DMS53 treated with DMSO at 0.1 percent for 48 hours (cell line): ENCODE measurements at regions not wholly inside any gene's neighbourhood (a gene's known extent, or its start where the extent isn't known, plus 50 kb on each side); places are given as distances from the start of the nearest gene placed in this dataset.

Experiments used
- DNase-seq: peaks from one replicate; lab custom pipeline; 2025; ENCODE audit not compliant: unreplicated experiment; lab: John Stamatoyannopoulos, UW

DNA sequence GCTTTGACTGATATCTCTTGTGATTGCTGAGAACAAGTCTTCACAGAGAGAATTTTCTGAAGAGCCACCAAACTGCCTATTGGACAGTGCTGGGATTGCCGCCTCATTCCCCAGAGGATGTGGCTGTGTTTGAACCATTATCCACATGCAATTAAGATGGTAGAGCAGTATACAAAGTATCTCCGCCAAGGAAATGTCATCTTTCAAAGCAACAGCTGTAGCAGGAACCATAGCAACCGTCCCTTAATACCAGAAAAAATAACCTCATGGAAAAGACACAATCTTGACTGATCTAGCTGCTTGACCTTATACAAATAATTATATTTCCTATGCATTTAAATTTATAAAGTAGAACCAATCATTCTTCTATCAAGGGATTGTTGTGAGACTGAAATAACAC is 772.6 kb upstream of the FAM98A start:
- no peak for DNase-seq

DNA sequence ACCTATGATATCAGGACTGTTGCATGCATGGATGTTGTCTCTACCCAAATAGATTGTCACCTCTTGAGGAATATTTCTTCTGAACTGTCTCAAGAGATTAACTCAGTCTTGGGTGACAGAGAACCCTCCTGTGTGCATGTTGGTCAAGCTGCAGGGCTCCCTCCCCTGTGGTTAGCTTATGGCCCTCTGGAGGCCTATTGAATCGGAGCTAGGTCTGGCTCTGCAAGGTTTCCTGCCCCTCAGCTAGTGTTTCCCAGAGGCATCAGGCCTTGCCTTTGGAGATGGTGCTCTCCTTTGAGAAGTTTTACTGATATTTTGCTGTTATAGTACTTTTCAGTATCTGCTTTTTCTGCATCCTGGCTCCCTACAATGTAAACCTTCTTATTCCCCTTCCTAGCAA is 769.2 kb upstream of the FAM98A start:
- no peak for DNase-seq

DNA sequence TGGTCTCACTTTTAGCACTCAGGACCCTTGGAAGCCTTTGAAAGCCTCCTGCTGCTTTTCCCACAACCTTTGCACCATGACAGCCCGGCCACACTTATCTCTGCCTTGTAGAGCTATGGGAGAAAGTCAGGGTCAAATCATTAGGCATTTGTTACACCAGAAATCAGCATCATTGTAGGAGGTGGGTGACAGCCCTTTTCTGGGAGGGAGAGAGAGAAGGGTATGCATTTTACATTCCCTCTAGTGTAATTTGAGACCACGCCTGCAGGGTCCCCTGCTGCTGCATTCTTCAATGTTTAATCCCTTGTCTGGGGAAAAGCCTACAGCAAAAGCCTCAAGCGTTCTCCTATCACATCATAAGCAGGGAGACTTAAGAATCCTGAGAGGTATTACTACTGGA is 766.8 kb upstream of the FAM98A start:
- DNase-seq = no peak

DNA sequence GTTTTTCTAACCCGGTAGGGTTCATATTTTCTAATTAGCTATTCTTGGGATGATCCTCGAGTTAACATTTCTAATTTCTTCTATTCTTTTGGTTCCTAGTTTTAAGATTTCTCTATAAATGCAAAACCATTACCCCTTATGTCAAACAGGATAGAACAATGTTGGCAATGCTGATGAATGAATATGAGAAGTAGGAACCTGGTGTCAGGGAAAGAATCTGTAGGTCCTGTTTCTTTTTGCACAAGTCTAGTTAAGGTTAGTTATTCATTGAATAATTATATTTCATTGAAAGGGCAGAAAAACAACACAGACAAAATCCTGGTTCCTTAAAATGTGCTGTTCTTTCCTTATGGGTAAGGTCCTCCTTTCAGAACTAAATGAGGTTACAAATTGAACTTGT is 766.4 kb upstream of the FAM98A start:
- DNase-seq = no peak

DNA sequence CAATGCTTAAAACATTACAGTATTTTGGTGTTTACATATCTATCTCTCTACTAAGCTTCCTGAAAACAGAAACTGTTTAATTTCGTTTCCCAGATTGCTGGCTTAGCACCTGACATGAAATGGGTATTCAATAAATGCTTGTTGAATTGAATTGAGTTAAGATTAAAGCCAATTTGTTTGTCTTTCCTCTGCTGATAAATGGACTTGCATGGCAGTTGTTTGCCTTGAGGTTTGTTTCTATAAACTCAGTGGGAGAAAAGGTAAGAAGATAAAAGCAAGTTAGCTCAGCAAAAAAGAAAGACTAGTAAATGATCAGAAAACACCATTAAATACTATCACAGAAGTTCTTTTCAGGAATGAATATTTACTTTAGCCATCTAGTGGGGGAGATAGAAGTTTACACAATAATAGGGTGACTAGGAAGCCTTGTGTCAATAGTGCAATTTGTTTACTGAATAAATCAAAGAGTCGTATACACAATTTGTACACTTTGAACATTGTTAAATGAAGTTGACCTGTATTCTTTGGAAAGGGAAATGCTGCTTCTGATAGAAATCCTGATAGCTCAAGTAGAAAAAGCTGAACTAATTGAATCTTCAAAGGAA is 754.5 kb upstream of the FAM98A start:
- no peak for DNase-seq

DNA sequence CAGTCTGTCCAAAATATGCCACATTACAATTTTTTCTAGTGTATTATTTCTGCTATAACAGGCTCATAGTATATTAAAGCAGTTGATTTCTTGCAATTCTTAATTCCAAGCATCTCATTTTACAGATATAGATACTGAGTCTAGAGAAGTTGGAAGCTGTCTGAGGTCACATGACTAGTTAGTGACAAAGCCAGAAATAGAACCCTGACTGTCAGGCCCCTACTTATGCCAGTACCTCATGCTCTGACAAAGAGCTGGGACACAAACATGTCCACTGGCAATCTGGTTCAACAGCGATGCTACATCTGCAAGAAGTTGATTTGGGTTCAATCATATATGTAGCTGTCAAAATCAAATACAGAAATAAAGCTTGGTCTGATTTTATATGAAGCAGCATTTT is 750.4 kb upstream of the FAM98A start:
- no peak for DNase-seq

DNA sequence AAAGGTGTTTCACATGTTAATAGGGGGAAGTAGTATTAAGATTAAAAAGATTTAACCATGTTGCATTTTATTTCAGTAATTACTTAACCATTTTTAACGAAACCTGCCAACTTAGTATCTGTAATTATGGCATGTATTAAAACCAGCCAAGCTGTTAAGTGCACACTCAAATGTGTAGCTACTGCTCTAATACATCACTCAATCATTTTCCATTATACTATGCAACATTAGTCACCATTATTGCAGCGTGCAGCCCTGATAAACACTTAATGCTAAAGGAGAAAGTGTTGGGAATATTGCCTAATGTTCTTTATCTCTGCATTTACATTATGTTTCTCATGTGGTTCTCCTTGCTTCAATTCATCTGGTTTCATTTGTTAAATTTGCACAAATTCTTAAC is 745.9 kb upstream of the FAM98A start:
- DNase-seq = no peak

DNA sequence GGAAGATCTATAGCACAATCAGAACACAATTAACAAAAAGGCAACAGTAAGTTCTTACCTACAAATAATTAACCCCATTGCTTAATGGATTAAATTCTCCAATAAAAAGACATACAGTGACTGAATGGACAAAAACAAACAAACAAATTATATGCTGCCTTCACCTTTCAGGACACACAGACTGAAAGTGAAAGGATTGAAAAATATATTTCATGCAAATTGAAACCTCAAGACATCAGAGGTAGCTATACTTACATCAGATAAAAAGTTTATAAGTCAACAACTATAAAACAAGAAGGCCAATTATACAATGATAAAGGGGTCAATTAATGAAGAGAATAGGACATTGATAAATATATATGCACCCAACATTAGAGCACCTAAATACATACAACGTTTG is 741.2 kb upstream of the FAM98A start:
- DNase-seq = no peak

- DNase-seq = no peak
These were observed 738.6 kb upstream of the FAM98A start for GRCh38 chr2:34337735-34338134.

DNA sequence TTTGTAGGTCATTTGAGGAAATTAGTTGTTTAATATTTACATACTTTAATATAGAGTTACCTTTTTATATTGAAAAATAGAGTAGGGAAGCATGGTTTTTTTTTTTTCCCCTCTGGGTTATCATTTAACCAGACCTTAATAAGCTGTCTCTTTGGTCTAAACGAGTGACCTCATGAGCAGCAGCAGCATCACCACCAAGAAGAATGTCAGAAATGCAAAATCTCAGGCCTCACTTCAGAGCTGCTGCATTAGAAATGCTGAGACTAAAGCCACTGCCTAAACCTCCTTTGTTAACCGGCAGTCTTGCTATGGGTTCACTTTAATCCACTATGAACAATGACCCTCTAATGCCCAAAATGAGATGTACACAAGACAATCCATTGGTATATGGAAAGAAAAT is 733.7 kb upstream of the FAM98A start:
- no peak for DNase-seq

DNA sequence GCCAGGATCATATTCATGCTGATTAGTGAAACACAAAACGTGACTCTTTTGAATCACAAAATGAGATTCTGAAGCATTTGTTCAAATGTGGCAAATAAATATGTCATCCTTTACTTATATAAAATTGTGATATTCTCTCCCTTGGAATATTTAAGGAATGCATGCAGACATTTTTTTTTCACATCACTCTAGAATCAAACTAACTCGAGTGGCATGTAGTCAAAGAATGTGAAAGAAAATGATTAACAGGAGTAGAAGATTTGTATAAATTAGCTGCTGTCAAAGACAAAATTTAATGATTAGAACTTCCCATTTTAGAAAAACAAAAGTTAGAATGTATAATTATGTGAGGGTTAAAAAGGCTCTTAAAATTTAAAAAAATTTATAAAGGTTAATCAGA is 721.0 kb upstream of the FAM98A start:
- DNase-seq = no peak

DNA sequence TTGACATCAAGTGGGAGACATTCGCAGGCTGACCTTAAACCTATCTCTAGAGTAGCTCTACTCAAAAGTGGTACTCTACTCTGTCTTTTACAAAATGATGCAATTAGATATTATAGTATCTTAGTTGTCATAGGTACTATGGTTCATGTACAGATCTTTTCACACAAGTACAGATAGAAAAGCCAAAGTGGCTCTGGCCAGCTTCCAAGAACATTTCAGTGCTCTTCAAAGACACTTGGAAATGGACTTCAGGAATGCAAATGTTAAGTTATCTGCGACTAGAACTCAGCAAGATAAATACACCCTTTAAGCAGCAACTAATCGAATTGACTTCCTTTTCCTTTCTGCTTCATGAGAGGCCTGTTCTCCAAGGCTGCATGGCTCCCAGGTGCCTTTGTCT is 718.7 kb upstream of the FAM98A start:
- no peak for DNase-seq

DNA sequence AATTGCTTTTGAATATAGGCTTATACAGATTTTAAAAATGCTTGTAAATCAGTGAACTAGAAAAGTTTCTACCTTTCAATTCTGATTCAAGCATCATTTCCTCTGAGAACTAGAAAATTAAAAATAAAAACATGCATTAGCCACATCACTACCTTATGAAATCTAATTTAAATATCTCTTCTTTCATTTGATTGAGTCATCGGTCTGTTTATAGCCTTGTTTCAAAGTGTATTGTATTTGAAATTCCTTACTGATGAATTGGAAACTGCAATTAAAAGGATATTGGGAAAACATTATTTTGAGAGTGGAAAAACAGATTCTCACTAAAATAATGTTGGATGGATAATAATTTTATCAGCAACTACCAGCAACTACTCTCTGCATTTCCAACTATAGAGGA is 717.7 kb upstream of the FAM98A start:
- no peak for DNase-seq

- no peak for DNase-seq
These were observed 712.7 kb upstream of the FAM98A start for GRCh38 chr2:34311816-34312215.

GRCh38 chr2:34308140-34308539 is 709.0 kb upstream of the FAM98A start:
- DNase-seq = no peak

GRCh38 chr2:34307636-34308035 is 708.5 kb upstream of the FAM98A start:
- DNase-seq = no peak

- no peak for DNase-seq
These were observed 707.6 kb upstream of the FAM98A start for GRCh38 chr2:34306745-34307144.

DNA sequence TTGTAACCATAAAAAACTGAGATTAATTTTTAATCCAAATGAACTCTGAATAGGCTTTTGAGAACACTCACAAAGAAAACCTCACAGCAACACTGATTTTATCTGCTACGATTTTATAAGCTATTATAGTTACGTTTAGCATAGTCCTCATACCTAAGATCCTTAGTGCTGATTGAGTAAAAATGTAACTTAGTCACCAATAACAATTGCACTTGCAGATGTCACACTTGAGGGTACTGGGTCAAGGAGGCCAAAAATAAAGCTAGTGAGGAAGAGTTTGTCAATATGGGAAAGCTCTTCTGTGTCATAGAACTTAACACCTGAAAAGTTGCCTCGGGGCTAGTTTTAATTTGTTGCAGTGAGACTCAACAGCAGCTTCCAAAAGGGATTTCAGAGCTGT is 706.5 kb upstream of the FAM98A start:
- no peak for DNase-seq

- no peak for DNase-seq
These were observed 695.9 kb upstream of the FAM98A start for GRCh38 chr2:34294961-34295360.

DNA sequence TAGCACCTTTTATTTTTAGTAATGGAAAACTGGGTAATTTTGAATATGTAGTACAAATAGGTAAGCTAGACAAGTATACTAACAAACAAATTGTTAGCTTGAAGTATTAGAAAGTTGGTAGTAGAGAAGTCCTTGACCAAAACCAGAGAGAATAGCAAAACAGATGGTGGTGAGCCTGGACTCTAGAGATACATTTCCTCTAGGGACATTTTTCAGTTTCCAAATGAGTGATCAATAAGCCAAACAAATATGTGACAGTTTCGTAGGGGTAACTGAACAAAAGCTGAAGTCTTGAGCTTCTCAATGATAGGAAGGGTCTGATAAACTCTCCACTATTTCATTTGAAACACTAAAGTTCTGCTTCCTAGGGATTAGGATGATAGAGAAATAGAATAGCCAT is 692.0 kb upstream of the FAM98A start:
- no peak for DNase-seq

- DNase-seq = no peak
These were observed 688.9 kb upstream of the FAM98A start for GRCh38 chr2:34288016-34288415.

DNA sequence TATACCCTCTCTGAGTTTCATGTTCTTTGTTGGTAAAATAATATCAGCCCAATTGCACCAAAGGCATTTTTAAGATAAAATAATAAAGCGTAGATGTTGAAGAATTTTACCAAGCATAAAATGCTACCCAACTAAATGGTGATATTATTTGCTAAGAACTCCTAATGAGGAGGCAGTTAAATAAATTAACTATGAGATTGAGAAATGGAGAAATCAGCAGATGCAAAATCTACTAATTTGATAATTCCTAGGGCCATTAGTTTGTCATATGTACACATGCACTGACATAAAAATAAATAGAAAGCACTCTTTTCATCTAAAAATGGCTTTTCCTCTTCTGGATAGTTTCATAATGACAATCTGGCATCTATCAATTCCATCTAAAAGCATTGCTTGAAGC is 681.5 kb upstream of the FAM98A start:
- no peak for DNase-seq

DNA sequence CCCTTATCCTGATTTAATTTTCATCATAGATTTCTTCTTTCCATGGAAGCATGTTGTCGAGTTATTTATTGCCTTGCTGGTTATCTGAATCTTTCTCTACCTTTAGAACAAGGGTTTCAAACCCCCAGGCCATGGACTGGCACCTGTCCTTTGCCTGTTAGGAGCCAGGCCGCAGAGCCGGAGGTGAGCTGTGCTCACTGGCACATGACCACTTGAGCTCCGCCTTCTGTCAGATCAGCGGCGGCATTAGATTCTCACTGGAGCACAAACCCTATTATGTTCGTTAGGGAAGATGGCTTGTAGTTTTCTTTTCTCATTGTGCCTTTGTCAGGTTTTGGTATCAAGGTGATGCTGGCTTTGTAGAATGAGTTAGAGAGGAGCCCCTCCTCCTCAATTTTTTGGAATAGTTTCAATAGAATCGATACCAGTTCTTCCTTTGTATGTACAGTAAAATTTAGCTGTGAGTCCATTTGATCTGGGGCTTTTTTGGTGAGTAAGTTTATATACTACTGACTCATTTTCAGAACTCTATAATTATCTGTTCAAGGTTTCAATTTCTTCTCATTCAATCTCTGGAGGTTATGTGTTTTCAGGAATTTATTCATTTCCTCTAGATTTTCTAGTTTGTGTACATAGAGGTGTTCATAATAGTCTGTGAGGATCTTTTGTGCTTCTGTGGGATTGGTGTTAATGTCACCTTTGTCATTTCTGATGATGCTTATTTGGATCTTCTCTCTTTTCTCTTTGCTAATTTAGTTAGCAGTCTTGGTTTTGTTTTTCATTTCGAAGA is 668.0 kb upstream of the FAM98A start:
- DNase-seq = peak; percentile 11
